Natural killer cell (primary cell): ENCODE measurements at regions not wholly inside any gene's neighbourhood (a gene's known extent, or its start where the extent isn't known, plus 50 kb on each side); places are given as distances from the start of the nearest gene placed in this dataset.

Experiments used
- ATAC-seq, 3 donors: fragments of 150-1000 bp in 2 of 3; fragments of 200-7000 bp in 1 of 3; cut with Tn5 transposase; 1 replicate in 1 of 3; 2 replicates in 2 of 3; pipeline ENCODE4 v1.10.0; 2021; ENCODE audit warnings: mild to moderate bottlenecking in 2 of 3, moderate library complexity in 2 of 3
- DNase-seq, 2 donors: peaks; one replicate each; pipeline versions ENCODE4 v3.0.0 to v3.0.0-alpha.2; 2013 to 2021; ENCODE audit warnings: mixed read lengths in 1 of 2
- H3K27ac ChIP-seq: one replicate; pipeline ENCODE4 v1.5.1; 2013; ENCODE audit warnings: mild to moderate bottlenecking, low read length
- H3K27me3 ChIP-seq: one replicate; pipeline ENCODE4 v1.6.1; 2013; ENCODE audit warnings: low read length; ENCODE audit not compliant: control insufficient read depth, insufficient read depth
- H3K36me3 ChIP-seq: one replicate; pipeline ENCODE4 v1.6.1; 2013; ENCODE audit warnings: low read length; ENCODE audit not compliant: control insufficient read depth, insufficient read depth
- H3K4me1 ChIP-seq: one replicate; pipeline ENCODE4 v1.6.1; 2013; ENCODE audit warnings: low read length; ENCODE audit not compliant: control insufficient read depth, insufficient read depth
- H3K4me3 ChIP-seq: one replicate; pipeline ENCODE4 v1.5.1; 2013; ENCODE audit warnings: low read length
- H3K9me3 ChIP-seq: one replicate; pipeline ENCODE4 v1.6.1; 2013; ENCODE audit warnings: low read length; ENCODE audit not compliant: control insufficient read depth, insufficient read depth
- H3K27ac Mint-ChIP-seq, 2 donors: one replicate each; pipeline ENCODE4 v1.8.0; 2022; ENCODE audit warnings: mild to moderate bottlenecking in 2 of 2, mixed read lengths in 2 of 2, moderate library complexity in 1 of 2
- H3K27me3 Mint-ChIP-seq, 2 donors: one replicate each; pipeline ENCODE4 v1.8.0; 2022; ENCODE audit warnings: low read depth in 2 of 2, mixed read lengths in 2 of 2
- H3K36me3 Mint-ChIP-seq: one replicate; pipeline ENCODE4 v1.8.0; 2022; ENCODE audit warnings: mixed read lengths
- H3K4me1 Mint-ChIP-seq, 2 donors: one replicate each; pipeline ENCODE4 v1.8.0; 2022; ENCODE audit warnings: mixed read lengths in 2 of 2
- H3K4me3 Mint-ChIP-seq: one replicate; pipeline ENCODE4 v1.8.0; 2022; ENCODE audit warnings: mild to moderate bottlenecking, moderate library complexity, mixed read lengths
- H3K9me3 Mint-ChIP-seq, 2 donors: one replicate each; pipeline ENCODE4 v1.8.0; 2022; ENCODE audit warnings: mixed read lengths in 2 of 2
- CTCF ChIP-seq: fragments of 200-600 bp; IDR thresholded peaks from one replicate; pipeline ENCODE4 v1.8.0; 2022; ENCODE audit warnings: antibody characterized with exemption
- WGBS: methylation state at CpG from one replicate; pipeline ENCODE4 v1.1.7; 2013; ENCODE audit warnings: missing lambda C conversion rate; ENCODE audit not compliant: insufficient coverage; 5-methylcytosine and 5-hydroxymethylcytosine counted together
- intact Hi-C: fragments of 100-400 bp; cut with micrococcal nuclease; formaldehyde crosslinking; loops from one replicate; pipeline ENCODE4 v1.14.2; 2022

GRCh38 chr5:77144837-77145139 lies 57.7 kb upstream of the ZBED3 start:
- no peaks in the 10 kb centered on the region for H3K9me3 ChIP-seq
- no peak overlapping the region for H3K27ac ChIP-seq
- H3K36me3 Mint-ChIP-seq = no peaks in the 10 kb centered on the region
- no peak overlapping the region for H3K4me3 ChIP-seq
- no peak for DNase-seq
- H3K27ac Mint-ChIP-seq = no peak overlapping the region
- ATAC-seq = no peak
- peaks cover 7 to 12% of the 10 kb centered on the region in 2 donors for H3K27me3 Mint-ChIP-seq
- intact Hi-C loops = loop anchor here (1.0 kb wide), 1 partner anchor 348 kb away; the partner anchor contains the start of gene WDR41
- no peaks in the 10 kb centered on the region for H3K9me3 Mint-ChIP-seq
- H3K27me3 ChIP-seq = no peaks in the 10 kb centered on the region
- no peaks in the 10 kb centered on the region for H3K4me1 ChIP-seq
- H3K36me3 ChIP-seq = no peaks in the 10 kb centered on the region
- no peak for TF ChIP-seq CTCF
- H3K4me1 Mint-ChIP-seq = no peaks in the 10 kb centered on the region
- WGBS = no CpG with 5 or more reads among the region's 1 CpG
- no peak overlapping the region for H3K4me3 Mint-ChIP-seq

- H3K4me1 ChIP-seq = no peaks in the 10 kb centered on the region
- ATAC-seq = peak; percentile 64 to 82 (median 67)
- no peaks in the 10 kb centered on the region for H3K36me3 Mint-ChIP-seq
- no peaks in the 10 kb centered on the region for H3K4me1 Mint-ChIP-seq
- 66% methylated on average over 14 of the region's 14 CpGs for WGBS
- H3K9me3 ChIP-seq = no peaks in the 10 kb centered on the region
- no peak overlapping the region for H3K27ac Mint-ChIP-seq
- DNase-seq = peak in 1 of 2 donors; percentile 80
- H3K27me3 ChIP-seq = no peaks in the 10 kb centered on the region
- peaks cover 7 to 10% of the 10 kb centered on the region in 2 donors for H3K27me3 Mint-ChIP-seq
- no peak overlapping the region for H3K27ac ChIP-seq
- H3K36me3 ChIP-seq = no peaks in the 10 kb centered on the region
- H3K4me3 Mint-ChIP-seq = no peak overlapping the region
- no peaks in the 10 kb centered on the region for H3K9me3 Mint-ChIP-seq
- TF ChIP-seq CTCF = peak; percentile 69
- no peak overlapping the region for H3K4me3 ChIP-seq
- intact Hi-C loops = no loop called here
These were observed 57.1 kb upstream of the ZBED3 start for GRCh38 chr5:77143998-77144836.

- ATAC-seq = no peak
- peaks cover 9 to 10% of the 10 kb centered on the region in 2 donors for H3K27me3 Mint-ChIP-seq
- Histone ChIP-seq H3K36me3 (no peaks in the 10 kb centered on the region), H3K27me3 (no peaks in the 10 kb centered on the region), H3K4me3 (no peak overlapping the region), H3K9me3 (no peaks in the 10 kb centered on the region), H3K27ac (no peak overlapping the region), H3K4me1 (no peaks in the 10 kb centered on the region)
- no peak for DNase-seq
- intact Hi-C loops = no loop called here
- TF ChIP-seq CTCF = no peak
- H3K36me3 Mint-ChIP-seq = no peaks in the 10 kb centered on the region
- H3K27ac Mint-ChIP-seq = no peak overlapping the region
- H3K9me3 Mint-ChIP-seq = no peaks in the 10 kb centered on the region
- H3K4me3 Mint-ChIP-seq = no peak overlapping the region
- no peaks in the 10 kb centered on the region for H3K4me1 Mint-ChIP-seq
These were observed 53.3 kb upstream of the ZBED3 start for GRCh38 chr5:77140350-77140749.

- no peaks in the 10 kb centered on the region for H3K4me1 Mint-ChIP-seq
These were observed 51.9 kb upstream of the ZBED3 start for GRCh38 chr5:77139001-77139400.

More at GRCh38 chr5:77139001-77139400, 51.9 kb upstream of the ZBED3 start:
- Mint-ChIP-seq H3K4me3 (no peak overlapping the region), H3K27ac (no peak overlapping the region), H3K9me3 (no peaks in the 10 kb centered on the region), H3K27me3 (peaks cover 13 to 17% of the 10 kb centered on the region in 2 donors), H3K36me3 (no peaks in the 10 kb centered on the region)
- Histone ChIP-seq H3K27me3 (no peaks in the 10 kb centered on the region), H3K9me3 (no peaks in the 10 kb centered on the region), H3K27ac (no peak overlapping the region), H3K4me3 (no peak overlapping the region), H3K4me1 (no peaks in the 10 kb centered on the region), H3K36me3 (no peaks in the 10 kb centered on the region)
- DNase-seq (no peak), ATAC-seq (no peak)
- TF ChIP-seq CTCF = no peak
- intact Hi-C loops = no loop called here
- 82% methylated on average over 5 of the region's 5 CpGs for WGBS
